SK-N-MC (cell line): ENCODE measurements at regions not wholly inside any gene's neighbourhood (a gene's known extent, or its start where the extent isn't known, plus 50 kb on each side); places are given as distances from the start of the nearest gene placed in this dataset.
"Not testable (repeated sequence)": the region's sequence is repeated elsewhere in the genome, so short reads cannot be mapped to it uniquely, and the experiment has no call there.

Experiments used
- EZH2 ChIP-seq: fragments of 200-600 bp; sonication (generic); IDR thresholded peaks from one replicate; pipeline ENCODE4 v1.6.1; 2017; ENCODE audit warnings: antibody characterized with exemption
- POLR2AphosphoS5 ChIP-seq: IDR thresholded peaks from 2 replicates; pipeline ENCODE4 v1.6.1; 2012; ENCODE audit warnings: mild to moderate bottlenecking, low read depth, low read length, borderline replicate concordance

GRCh38 chr2:195125889-195126288 lies 531.1 kb upstream of the SLC39A10 start:
- TF ChIP-seq POLR2AphosphoS5, EZH2: not testable (repeated sequence)
